ENCODE measurements at regions not wholly inside any gene's neighbourhood (a gene's known extent, or its start where the extent isn't known, plus 50 kb on each side); places are given as distances from the start of the nearest gene placed in this dataset.

GRCh38 chr13:80284290-80284689 is 56.6 kb downstream of the SPRY2 start:
- intact Hi-C loops (cut with micrococcal nuclease), result no loop called here
- CTCF ChIA-PET, result interaction anchor here (0.6 kb wide), 2 partner anchors 101 to 622 kb away, joined by 3 read pairs; no protein-coding TSS in a partner anchor
- no peaks in the 10 kb centered on the region for H3K36me3 Mint-ChIP-seq (ENCODE audit: low read depth)
- H3K4me1 Mint-ChIP-seq (ENCODE audit: low read depth), result no peaks in the 10 kb centered on the region
- peaks cover 3% of the 10 kb centered on the region for H3K9me3 Mint-ChIP-seq
- peaks cover 4% of the 10 kb centered on the region for H3K27me3 Mint-ChIP-seq (ENCODE audit: low read depth)
- no peak for DNase-seq
- no peak overlapping the region for H3K4me3 Mint-ChIP-seq
- no peak overlapping the region for H3K27ac Mint-ChIP-seq

- Mint-ChIP-seq H3K4me3 (no peak overlapping the region), H3K9me3 (peaks cover 4% of the 10 kb centered on the region), H3K4me1 (ENCODE audit: low read depth) (no peaks in the 10 kb centered on the region), H3K36me3 (ENCODE audit: low read depth) (no peaks in the 10 kb centered on the region), H3K27ac (no peak overlapping the region), H3K27me3 (ENCODE audit: low read depth) (peaks cover 7% of the 10 kb centered on the region)
- CTCF ChIA-PET, result no interaction called here
- intact Hi-C loops (cut with micrococcal nuclease), result no loop called here
- no peak for DNase-seq
Observed at GRCh38 chr13:80278706-80279105, 62.2 kb downstream of the SPRY2 start.

GRCh38 chr13:80276371-80277289 is 64.3 kb downstream of the SPRY2 start:
- no peak overlapping the region for H3K27ac Mint-ChIP-seq
- no peak overlapping the region for H3K4me3 Mint-ChIP-seq
- H3K4me1 Mint-ChIP-seq (ENCODE audit: low read depth), result no peaks in the 10 kb centered on the region
- CTCF ChIA-PET, result no interaction called here
- peaks cover 4% of the 10 kb centered on the region for H3K27me3 Mint-ChIP-seq (ENCODE audit: low read depth)
- H3K36me3 Mint-ChIP-seq (ENCODE audit: low read depth), result no peaks in the 10 kb centered on the region
- peaks cover 2% of the 10 kb centered on the region for H3K9me3 Mint-ChIP-seq
- intact Hi-C loops (cut with micrococcal nuclease), result no loop called here
- no peak for DNase-seq

- Mint-ChIP-seq H3K36me3 (ENCODE audit: low read depth) (no peaks in the 10 kb centered on the region), H3K27me3 (ENCODE audit: low read depth) (peaks cover 4% of the 10 kb centered on the region), H3K27ac (no peak overlapping the region), H3K4me1 (ENCODE audit: low read depth) (no peaks in the 10 kb centered on the region), H3K4me3 (no peak overlapping the region), H3K9me3 (peaks cover 6% of the 10 kb centered on the region)
- DNase-seq, result no peak
- intact Hi-C loops (cut with micrococcal nuclease), result no loop called here
- CTCF ChIA-PET, result no interaction called here
Observed at GRCh38 chr13:80274643-80275042, 66.3 kb downstream of the SPRY2 start.

- H3K36me3 Mint-ChIP-seq (ENCODE audit: low read depth), result no peaks in the 10 kb centered on the region
- H3K4me3 Mint-ChIP-seq, result no peak overlapping the region
- intact Hi-C loops (cut with micrococcal nuclease), result no loop called here
- peaks cover 4% of the 10 kb centered on the region for H3K27me3 Mint-ChIP-seq (ENCODE audit: low read depth)
- H3K27ac Mint-ChIP-seq, result no peak overlapping the region
- no peak for DNase-seq
- peaks cover 6% of the 10 kb centered on the region for H3K9me3 Mint-ChIP-seq
- no peaks in the 10 kb centered on the region for H3K4me1 Mint-ChIP-seq (ENCODE audit: low read depth)
- CTCF ChIA-PET, result no interaction called here
Observed at GRCh38 chr13:80273718-80274117, 67.2 kb downstream of the SPRY2 start.

GRCh38 chr13:80265348-80265747 is 75.6 kb downstream of the SPRY2 start:
- CTCF ChIA-PET, result no interaction called here
- Mint-ChIP-seq H3K4me3 (no peak overlapping the region), H3K9me3 (peaks cover 12% of the 10 kb centered on the region), H3K27ac (no peak overlapping the region), H3K27me3 (ENCODE audit: low read depth) (peaks cover 5% of the 10 kb centered on the region), H3K4me1 (ENCODE audit: low read depth) (no peaks in the 10 kb centered on the region), H3K36me3 (ENCODE audit: low read depth) (peaks cover 1% of the 10 kb centered on the region)
- no peak for DNase-seq
- intact Hi-C loops (cut with micrococcal nuclease), result no loop called here

GRCh38 chr13:80263745-80264513 is 77.0 kb downstream of the SPRY2 start:
- H3K9me3 Mint-ChIP-seq, result peaks cover 12% of the 10 kb centered on the region
- H3K4me3 Mint-ChIP-seq, result no peak overlapping the region
- intact Hi-C loops (cut with micrococcal nuclease), result no loop called here
- no peaks in the 10 kb centered on the region for H3K4me1 Mint-ChIP-seq (ENCODE audit: low read depth)
- DNase-seq, result no peak
- peaks cover 5% of the 10 kb centered on the region for H3K27me3 Mint-ChIP-seq (ENCODE audit: low read depth)
- H3K36me3 Mint-ChIP-seq (ENCODE audit: low read depth), result peaks cover 1% of the 10 kb centered on the region
- no peak overlapping the region for H3K27ac Mint-ChIP-seq
- CTCF ChIA-PET, result no interaction called here

- Mint-ChIP-seq H3K4me3 (no peak overlapping the region), H3K27ac (no peak overlapping the region), H3K27me3 (ENCODE audit: low read depth) (peaks cover 5% of the 10 kb centered on the region), H3K4me1 (ENCODE audit: low read depth) (no peaks in the 10 kb centered on the region), H3K9me3 (peaks cover 12% of the 10 kb centered on the region), H3K36me3 (ENCODE audit: low read depth) (peaks cover 1% of the 10 kb centered on the region)
- intact Hi-C loops (cut with micrococcal nuclease), result no loop called here
- no peak for DNase-seq
- CTCF ChIA-PET, result no interaction called here
Observed at GRCh38 chr13:80262051-80262695, 78.8 kb downstream of the SPRY2 start.

- CTCF ChIA-PET, result interaction anchor here (0.6 kb wide), 2 partner anchors 100 to 127 kb away, joined by 3 read pairs; no protein-coding TSS in a partner anchor
- intact Hi-C loops (cut with micrococcal nuclease), result no loop called here
- H3K27ac Mint-ChIP-seq, result no peak overlapping the region
Observed at GRCh38 chr13:80259159-80259558, 81.8 kb downstream of the SPRY2 start.

GRCh38 chr13:80256352-80256932 is 84.5 kb downstream of the SPRY2 start:
- CTCF ChIA-PET, result no interaction called here
- H3K27me3 Mint-ChIP-seq (ENCODE audit: low read depth), result no peaks in the 10 kb centered on the region
- no peaks in the 10 kb centered on the region for H3K9me3 Mint-ChIP-seq
- intact Hi-C loops (cut with micrococcal nuclease), result no loop called here
- no peaks in the 10 kb centered on the region for H3K36me3 Mint-ChIP-seq (ENCODE audit: low read depth)
- H3K27ac Mint-ChIP-seq, result no peak overlapping the region
- no peaks in the 10 kb centered on the region for H3K4me1 Mint-ChIP-seq (ENCODE audit: low read depth)
- no peak overlapping the region for H3K4me3 Mint-ChIP-seq
- DNase-seq, result no peak

More at GRCh38 chr13:80259159-80259558, 81.8 kb downstream of the SPRY2 start:
- H3K9me3 Mint-ChIP-seq, result peaks cover 10% of the 10 kb centered on the region
- peaks cover 5% of the 10 kb centered on the region for H3K27me3 Mint-ChIP-seq (ENCODE audit: low read depth)
- no peak overlapping the region for H3K4me3 Mint-ChIP-seq
- H3K36me3 Mint-ChIP-seq (ENCODE audit: low read depth), result no peaks in the 10 kb centered on the region
- no peak for DNase-seq
- no peaks in the 10 kb centered on the region for H3K4me1 Mint-ChIP-seq (ENCODE audit: low read depth)

- intact Hi-C loops (cut with micrococcal nuclease), result no loop called here
- H3K27ac Mint-ChIP-seq, result no peak overlapping the region
- H3K9me3 Mint-ChIP-seq, result no peaks in the 10 kb centered on the region
- DNase-seq, result no peak
- H3K4me1 Mint-ChIP-seq (ENCODE audit: low read depth), result no peaks in the 10 kb centered on the region
- CTCF ChIA-PET, result no interaction called here
- no peak overlapping the region for H3K4me3 Mint-ChIP-seq
- no peaks in the 10 kb centered on the region for H3K36me3 Mint-ChIP-seq (ENCODE audit: low read depth)
- H3K27me3 Mint-ChIP-seq (ENCODE audit: low read depth), result no peaks in the 10 kb centered on the region
Observed at GRCh38 chr13:80255946-80256345, 85.0 kb downstream of the SPRY2 start.

- H3K36me3 Mint-ChIP-seq (ENCODE audit: low read depth), result no peaks in the 10 kb centered on the region
- intact Hi-C loops (cut with micrococcal nuclease), result no loop called here
- H3K9me3 Mint-ChIP-seq, result no peaks in the 10 kb centered on the region
- H3K4me3 Mint-ChIP-seq, result no peak overlapping the region
- no peak for DNase-seq
- H3K27me3 Mint-ChIP-seq (ENCODE audit: low read depth), result no peaks in the 10 kb centered on the region
- CTCF ChIA-PET, result no interaction called here
- no peak overlapping the region for H3K27ac Mint-ChIP-seq
- H3K4me1 Mint-ChIP-seq (ENCODE audit: low read depth), result no peaks in the 10 kb centered on the region
Observed at GRCh38 chr13:80251403-80251802, 89.5 kb downstream of the SPRY2 start.
